Glutamatergic neuron (in vitro differentiated cells): ENCODE measurements at regions not wholly inside any gene's neighbourhood (a gene's known extent, or its start where the extent isn't known, plus 50 kb on each side); places are given as distances from the start of the nearest gene placed in this dataset.

Experiments used
- DNase-seq: peaks from one replicate; pipeline ENCODE4 v3.0.0; 2022
- H3K27ac Mint-ChIP-seq: one replicate; pipeline ENCODE4 v1.8.0; 2020; ENCODE audit warnings: mild to moderate bottlenecking, mixed read lengths, inconsistent platforms; ENCODE audit not compliant: unreplicated experiment
- H3K27me3 Mint-ChIP-seq: one replicate; pipeline ENCODE4 v1.8.0; 2020; ENCODE audit warnings: mild to moderate bottlenecking, moderate library complexity, mixed read lengths, inconsistent platforms; ENCODE audit not compliant: unreplicated experiment
- H3K36me3 Mint-ChIP-seq: one replicate; pipeline ENCODE4 v1.8.0; 2020; ENCODE audit warnings: mild to moderate bottlenecking, mixed read lengths, inconsistent platforms; ENCODE audit not compliant: unreplicated experiment
- H3K4me1 Mint-ChIP-seq: one replicate; pipeline ENCODE4 v1.8.0; 2020; ENCODE audit warnings: mild to moderate bottlenecking, low read depth, mixed read lengths, inconsistent platforms; ENCODE audit not compliant: unreplicated experiment
- H3K4me3 Mint-ChIP-seq: one replicate; pipeline ENCODE4 v1.8.0; 2020; ENCODE audit warnings: mild to moderate bottlenecking, mixed read lengths, inconsistent platforms; ENCODE audit not compliant: unreplicated experiment
- H3K9me3 Mint-ChIP-seq: one replicate; pipeline ENCODE4 v1.8.0; 2020; ENCODE audit warnings: mild to moderate bottlenecking, moderate library complexity, mixed read lengths, inconsistent platforms; ENCODE audit not compliant: unreplicated experiment
- TF ChIP-seq, protein P1 (sequence below): fragments of 200-600 bp; sonication (generic); IDR thresholded peaks from one replicate; pipeline ENCODE4 v1.5.0; 2021; ENCODE audit not compliant: partially characterized antibody, unreplicated experiment

- Mint-ChIP-seq H3K9me3 (no peaks in the 10 kb centered on the region), H3K36me3 (no peaks in the 10 kb centered on the region), H3K4me1 (no peaks in the 10 kb centered on the region), H3K4me3 (no peak overlapping the region), H3K27ac (no peak overlapping the region), H3K27me3 (no peaks in the 10 kb centered on the region)
- DNase-seq: no peak
- TF ChIP-seq, protein P1, sequence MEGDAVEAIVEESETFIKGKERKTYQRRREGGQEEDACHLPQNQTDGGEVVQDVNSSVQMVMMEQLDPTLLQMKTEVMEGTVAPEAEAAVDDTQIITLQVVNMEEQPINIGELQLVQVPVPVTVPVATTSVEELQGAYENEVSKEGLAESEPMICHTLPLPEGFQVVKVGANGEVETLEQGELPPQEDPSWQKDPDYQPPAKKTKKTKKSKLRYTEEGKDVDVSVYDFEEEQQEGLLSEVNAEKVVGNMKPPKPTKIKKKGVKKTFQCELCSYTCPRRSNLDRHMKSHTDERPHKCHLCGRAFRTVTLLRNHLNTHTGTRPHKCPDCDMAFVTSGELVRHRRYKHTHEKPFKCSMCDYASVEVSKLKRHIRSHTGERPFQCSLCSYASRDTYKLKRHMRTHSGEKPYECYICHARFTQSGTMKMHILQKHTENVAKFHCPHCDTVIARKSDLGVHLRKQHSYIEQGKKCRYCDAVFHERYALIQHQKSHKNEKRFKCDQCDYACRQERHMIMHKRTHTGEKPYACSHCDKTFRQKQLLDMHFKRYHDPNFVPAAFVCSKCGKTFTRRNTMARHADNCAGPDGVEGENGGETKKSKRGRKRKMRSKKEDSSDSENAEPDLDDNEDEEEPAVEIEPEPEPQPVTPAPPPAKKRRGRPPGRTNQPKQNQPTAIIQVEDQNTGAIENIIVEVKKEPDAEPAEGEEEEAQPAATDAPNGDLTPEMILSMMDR: no peak
Measured at GRCh38 chr14:95402578-95402977, 82.9 kb upstream of the CLMN start.

GRCh38 chr14:95402176-95402575 is 82.5 kb upstream of the CLMN start:
- TF ChIP-seq, protein P1: no peak
- no peak overlapping the region for H3K4me3 Mint-ChIP-seq
- H3K4me1 Mint-ChIP-seq: no peaks in the 10 kb centered on the region
- H3K27me3 Mint-ChIP-seq: no peaks in the 10 kb centered on the region
- no peak overlapping the region for H3K27ac Mint-ChIP-seq
- H3K9me3 Mint-ChIP-seq: no peaks in the 10 kb centered on the region
- no peak for DNase-seq
- H3K36me3 Mint-ChIP-seq: no peaks in the 10 kb centered on the region

- H3K36me3 Mint-ChIP-seq: no peaks in the 10 kb centered on the region
- TF ChIP-seq, protein P1: no peak
- peaks cover 2% of the 10 kb centered on the region for H3K9me3 Mint-ChIP-seq
- no peak for DNase-seq
- no peaks in the 10 kb centered on the region for H3K4me1 Mint-ChIP-seq
- H3K4me3 Mint-ChIP-seq: no peak overlapping the region
- H3K27me3 Mint-ChIP-seq: peaks cover 4% of the 10 kb centered on the region
- no peak overlapping the region for H3K27ac Mint-ChIP-seq
Measured at GRCh38 chr14:95398630-95399547, 79.2 kb upstream of the CLMN start.

DNA sequence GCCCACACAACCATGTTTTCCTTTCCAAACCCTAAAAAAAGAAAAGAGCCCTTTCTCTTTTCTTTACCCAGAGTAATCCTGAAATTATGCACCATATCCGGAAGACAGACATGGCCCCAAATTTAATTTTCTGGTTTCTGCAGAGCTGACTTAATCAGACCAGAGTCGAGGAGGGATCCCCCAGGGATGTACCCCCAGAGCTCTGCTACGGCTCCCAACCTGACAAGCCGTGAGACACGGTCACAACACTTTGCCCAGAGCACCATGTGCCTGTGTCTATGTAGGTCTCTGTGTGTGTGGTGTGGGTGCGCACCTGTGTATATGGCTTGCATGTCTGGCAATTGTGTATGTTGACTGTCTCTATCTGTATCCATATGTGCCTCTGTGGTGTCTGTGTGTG is 77.6 kb upstream of the CLMN start:
- H3K4me3 Mint-ChIP-seq: no peak overlapping the region
- peaks cover 4% of the 10 kb centered on the region for H3K27me3 Mint-ChIP-seq
- H3K27ac Mint-ChIP-seq: no peak overlapping the region
- peaks cover 2% of the 10 kb centered on the region for H3K9me3 Mint-ChIP-seq
- TF ChIP-seq, protein P1: no peak
- DNase-seq: no peak
- no peaks in the 10 kb centered on the region for H3K4me1 Mint-ChIP-seq
- no peaks in the 10 kb centered on the region for H3K36me3 Mint-ChIP-seq

DNA sequence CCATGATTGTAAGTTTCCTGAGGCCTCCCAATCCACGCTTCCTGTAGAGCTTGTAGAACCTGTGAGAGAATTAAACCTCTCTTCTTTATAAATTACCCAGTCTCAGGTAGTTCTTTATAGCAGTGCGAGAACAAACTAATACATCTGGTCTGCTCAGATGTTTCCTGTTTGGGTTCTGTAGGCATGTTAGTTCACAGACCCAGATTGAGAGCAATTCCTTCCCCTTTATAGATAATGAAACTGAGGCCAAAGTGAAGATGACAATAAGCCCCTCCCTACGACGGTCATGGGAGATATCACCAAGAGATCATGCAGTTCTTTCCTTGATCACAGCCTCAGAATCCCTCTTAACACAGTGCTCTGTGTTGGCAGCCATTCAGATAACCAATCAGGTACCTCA is 76.5 kb upstream of the CLMN start:
- H3K27me3 Mint-ChIP-seq: peaks cover 4% of the 10 kb centered on the region
- TF ChIP-seq, protein P1: no peak

More for the DNA sequence above, 76.5 kb upstream of the CLMN start:
- peaks cover 2% of the 10 kb centered on the region for H3K9me3 Mint-ChIP-seq
- H3K36me3 Mint-ChIP-seq: no peaks in the 10 kb centered on the region
- no peak overlapping the region for H3K4me3 Mint-ChIP-seq
- no peak overlapping the region for H3K27ac Mint-ChIP-seq
- no peak for DNase-seq
- H3K4me1 Mint-ChIP-seq: no peaks in the 10 kb centered on the region
